ENCODE measurements at regions not wholly inside any gene's neighbourhood (a gene's known extent, or its start where the extent isn't known, plus 50 kb on each side); places are given as distances from the start of the nearest gene placed in this dataset.

GRCh38 chr14:80419345-80419744 lies 208.0 kb upstream of the DIO2 start:
- TF ChIP-seq, protein P1, sequence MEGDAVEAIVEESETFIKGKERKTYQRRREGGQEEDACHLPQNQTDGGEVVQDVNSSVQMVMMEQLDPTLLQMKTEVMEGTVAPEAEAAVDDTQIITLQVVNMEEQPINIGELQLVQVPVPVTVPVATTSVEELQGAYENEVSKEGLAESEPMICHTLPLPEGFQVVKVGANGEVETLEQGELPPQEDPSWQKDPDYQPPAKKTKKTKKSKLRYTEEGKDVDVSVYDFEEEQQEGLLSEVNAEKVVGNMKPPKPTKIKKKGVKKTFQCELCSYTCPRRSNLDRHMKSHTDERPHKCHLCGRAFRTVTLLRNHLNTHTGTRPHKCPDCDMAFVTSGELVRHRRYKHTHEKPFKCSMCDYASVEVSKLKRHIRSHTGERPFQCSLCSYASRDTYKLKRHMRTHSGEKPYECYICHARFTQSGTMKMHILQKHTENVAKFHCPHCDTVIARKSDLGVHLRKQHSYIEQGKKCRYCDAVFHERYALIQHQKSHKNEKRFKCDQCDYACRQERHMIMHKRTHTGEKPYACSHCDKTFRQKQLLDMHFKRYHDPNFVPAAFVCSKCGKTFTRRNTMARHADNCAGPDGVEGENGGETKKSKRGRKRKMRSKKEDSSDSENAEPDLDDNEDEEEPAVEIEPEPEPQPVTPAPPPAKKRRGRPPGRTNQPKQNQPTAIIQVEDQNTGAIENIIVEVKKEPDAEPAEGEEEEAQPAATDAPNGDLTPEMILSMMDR (IDR thresholded peaks at IDR 0.05), result no peak
- TF ChIP-seq POLR2A (IDR thresholded peaks at IDR 0.05) (no peak), EP300 (IDR thresholded peaks at IDR 0.05) (no peak)
